HCT116 (cell line): ENCODE measurements at regions not wholly inside any gene's neighbourhood (a gene's known extent, or its start where the extent isn't known, plus 50 kb on each side); places are given as distances from the start of the nearest gene placed in this dataset.

ENCODE experiments used
- ATAC-seq: fragments of 200-7000 bp; cut with Tn5 transposase; 2 replicates; pipeline ENCODE4 v1.9.1; 2020; ENCODE audit warnings: mild to moderate bottlenecking, moderate library complexity
- BruUV-seq: library from RNA; stranded (reverse); fragments of 400-500 nt; replicated peaks from 2 replicates; lab custom pipeline; 2021; lab: Mats Ljungman, UMichigan
- CTCF ChIA-PET: fragments of 300-600 bp; sonication (Branson Sonifier 250); formaldehyde crosslinking; loops from one replicate; lab custom pipeline; 2021; ENCODE audit warnings: antibody characterized with exemption; lab: Charles Lee
- POLR2A ChIA-PET: fragments of 300-600, 350-600 bp; sonication (Branson Sonifier 250); formaldehyde crosslinking; loops from one replicate; lab custom pipeline; 2021; ENCODE audit warnings: antibody characterized with exemption; lab: Charles Lee
- RAD21 ChIA-PET, 2 experiments: fragments of 300-600 bp; sonication (Branson Sonifier 250); formaldehyde crosslinking; loops; one replicate each; lab custom pipeline; 2023; ENCODE audit warnings: low total read pairs in 2 of 2; ENCODE audit not compliant: uncharacterized antibody in 2 of 2, unreplicated experiment in 2 of 2, low non-redundant PET in 1 of 2; lab: Charles Lee
- DNase-seq: peaks from one replicate; pipeline ENCODE4 v3.0.0-alpha.2; 2010; ENCODE audit warnings: low read depth, low spot score
- H2AFZ ChIP-seq: fragments of 200-600 bp; shearing (Covaris generic), sonication (generic); 2 replicates; pipeline ENCODE4 v1.6.1; 2017; ENCODE audit warnings: low read depth, mixed run types, mixed read lengths, antibody characterized with exemption, low read length; ENCODE audit not compliant: poor library complexity, severe bottlenecking
- H3K27ac ChIP-seq: 2 replicates; pipeline ENCODE4 v1.5.1; 2012; ENCODE audit warnings: low read depth, low read length
- H3K27me3 ChIP-seq: fragments of 200-600 bp; sonication (generic); 2 replicates; pipeline ENCODE4 v1.6.1; 2016; ENCODE audit warnings: mixed run types, low read length, mixed read lengths; ENCODE audit not compliant: insufficient read depth
- H3K36me3 ChIP-seq, 2 experiments: fragments of 200-500 bp in 1 of 2; fragments of 200-600 bp in 1 of 2; sonication (Bioruptor generic) in 1 of 2; sonication (generic) in 1 of 2; 2 replicates each; pipeline versions ENCODE4 v1.5.1 to v1.6.1; 2014 to 2016; ENCODE audit warnings: low read length in 2 of 2, inconsistent platforms in 1 of 2, mixed read lengths in 1 of 2, mixed run types in 1 of 2; ENCODE audit not compliant: insufficient read depth in 2 of 2, control insufficient read depth in 1 of 2
- H3K4me1 ChIP-seq, 2 experiments: fragments of 200-600 bp in 1 of 2; sonication (generic) in 1 of 2; 2 replicates each; pipeline versions ENCODE4 v1.5.1 to v1.6.1; 2012 to 2017; ENCODE audit warnings: low read length in 2 of 2, inconsistent platforms in 1 of 2, mild to moderate bottlenecking in 1 of 2, mixed read lengths in 1 of 2, mixed run types in 1 of 2, moderate library complexity in 1 of 2; ENCODE audit not compliant: insufficient read depth in 2 of 2, control insufficient read depth in 1 of 2
- H3K4me2 ChIP-seq: fragments of 200-600 bp; sonication (generic); 2 replicates; pipeline ENCODE4 v1.6.1; 2017; ENCODE audit warnings: mixed run types, low read length, mixed read lengths
- H3K4me3 ChIP-seq, 2 experiments: fragments of 200-600 bp in 1 of 2; sonication (generic) in 1 of 2; replicated peaks in 1 of 2; 2 replicates each; pipeline ENCODE4 v1.5.1; 2011 to 2016; ENCODE audit warnings: low read length in 2 of 2, control low read depth in 1 of 2, low read depth in 1 of 2, mild to moderate bottlenecking in 1 of 2, mixed read lengths in 1 of 2, mixed run types in 1 of 2
- H3K79me2 ChIP-seq: fragments of 200-600 bp; sonication (generic); 2 replicates; pipeline ENCODE4 v1.6.1; 2017; ENCODE audit warnings: mild to moderate bottlenecking, mixed run types, low read length, moderate library complexity, mixed read lengths; ENCODE audit not compliant: insufficient read depth
- H3K9ac ChIP-seq: fragments of 200-600 bp; sonication (generic); 2 replicates; pipeline ENCODE4 v1.6.1; 2016; ENCODE audit warnings: low read length, mixed read lengths
- H3K9me2 ChIP-seq: fragments of 200-600 bp; sonication (generic), shearing (Covaris generic); 2 replicates; pipeline ENCODE4 v1.6.1; 2017; ENCODE audit warnings: mixed run types, mild to moderate bottlenecking, moderate library complexity; ENCODE audit not compliant: insufficient read depth
- H3K9me3 ChIP-seq, 2 experiments: fragments of 200-500 bp in 1 of 2; fragments of 200-600 bp in 1 of 2; sonication (Bioruptor generic) in 1 of 2; sonication (generic) in 1 of 2; 2 replicates each; pipeline ENCODE4 v1.6.1; 2014 to 2017; ENCODE audit warnings: low read length in 2 of 2, mixed read lengths in 2 of 2, inconsistent platforms in 1 of 2, low read depth in 1 of 2, mild to moderate bottlenecking in 1 of 2, mixed run types in 1 of 2, moderate library complexity in 1 of 2; ENCODE audit not compliant: control insufficient read depth in 1 of 2, insufficient read depth in 1 of 2
- H4K20me1 ChIP-seq: fragments of 200-600 bp; sonication (generic), shearing (Covaris generic); 2 replicates; pipeline ENCODE4 v1.6.1; 2017; ENCODE audit warnings: mixed run types, mild to moderate bottlenecking, moderate library complexity; ENCODE audit not compliant: insufficient read depth
- CBX3 ChIP-seq: IDR thresholded peaks from 2 replicates; pipeline ENCODE4 v1.6.1; 2012; ENCODE audit warnings: low read depth
- EGR1 ChIP-seq: IDR thresholded peaks from 2 replicates; pipeline ENCODE4 v1.6.1; 2012; ENCODE audit warnings: low read depth
- ELF1 ChIP-seq: IDR thresholded peaks from 2 replicates; pipeline ENCODE4 v1.6.1; 2012; ENCODE audit warnings: low read depth, borderline replicate concordance
- EZH2phosphoT487 ChIP-seq: fragments of 200-600 bp; IDR thresholded peaks from 2 replicates; pipeline ENCODE4 v1.6.1; 2018; ENCODE audit warnings: antibody characterized with exemption, borderline replicate concordance
- FOSL1 ChIP-seq: IDR thresholded peaks from 2 replicates; pipeline ENCODE4 v1.6.1; 2012; ENCODE audit warnings: low read depth
- JUND ChIP-seq: IDR thresholded peaks from 2 replicates; pipeline ENCODE4 v1.6.1; 2012
- POLR2A ChIP-seq: IDR thresholded peaks from 2 replicates; pipeline ENCODE4 v1.7.0; 2011; ENCODE audit warnings: borderline replicate concordance; ENCODE audit not compliant: insufficient read depth, insufficient read length; ENCODE audit errors: extremely low read depth
- POLR2AphosphoS5 ChIP-seq: IDR thresholded peaks from 2 replicates; pipeline ENCODE4 v1.6.1; 2011; ENCODE audit warnings: mild to moderate bottlenecking, low read depth, low read length, moderate library complexity
- RAD21 ChIP-seq: IDR thresholded peaks from 2 replicates; pipeline ENCODE4 v1.6.1; 2012; ENCODE audit warnings: low read depth, mild to moderate bottlenecking
- SIN3A ChIP-seq: IDR thresholded peaks from 2 replicates; pipeline ENCODE4 v1.6.1; 2012; ENCODE audit warnings: low read depth
- YY1 ChIP-seq: IDR thresholded peaks from 2 replicates; pipeline ENCODE4 v1.6.1; 2011; ENCODE audit warnings: low read length, low read depth, moderate library complexity, mild to moderate bottlenecking; ENCODE audit not compliant: insufficient replicate concordance; ENCODE audit errors: extremely low read depth
- intact Hi-C: fragments of 100-400 bp; cut with micrococcal nuclease; formaldehyde crosslinking; loops from 2 replicates; pipeline ENCODE4 v1.10.0; 2022
- TF ChIP-seq, protein P1 (sequence below): IDR thresholded peaks from 2 replicates; pipeline ENCODE4 v1.6.1; 2012; ENCODE audit warnings: low read depth
- TF ChIP-seq, protein P2 (sequence below), 3 experiments: fragments of 200-600 bp in 1 of 3; sonication (generic) in 1 of 3; IDR thresholded peaks in 2 of 3; conservative IDR thresholded peaks in 1 of 3; 2 replicates each; pipeline ENCODE4 v1.5.1; 2012 to 2017; ENCODE audit warnings: low read depth in 2 of 3, low read length in 2 of 3, antibody characterized with exemption in 1 of 3, borderline replicate concordance in 1 of 3, control low read depth in 1 of 3, mild to moderate bottlenecking in 1 of 3, mixed read lengths in 1 of 3, mixed run types in 1 of 3, moderate library complexity in 1 of 3; ENCODE audit not compliant: insufficient read depth in 1 of 3
- TF ChIP-seq, protein P3 (sequence below): IDR thresholded peaks from 2 replicates; pipeline ENCODE4 v1.6.1; 2012

DNA sequence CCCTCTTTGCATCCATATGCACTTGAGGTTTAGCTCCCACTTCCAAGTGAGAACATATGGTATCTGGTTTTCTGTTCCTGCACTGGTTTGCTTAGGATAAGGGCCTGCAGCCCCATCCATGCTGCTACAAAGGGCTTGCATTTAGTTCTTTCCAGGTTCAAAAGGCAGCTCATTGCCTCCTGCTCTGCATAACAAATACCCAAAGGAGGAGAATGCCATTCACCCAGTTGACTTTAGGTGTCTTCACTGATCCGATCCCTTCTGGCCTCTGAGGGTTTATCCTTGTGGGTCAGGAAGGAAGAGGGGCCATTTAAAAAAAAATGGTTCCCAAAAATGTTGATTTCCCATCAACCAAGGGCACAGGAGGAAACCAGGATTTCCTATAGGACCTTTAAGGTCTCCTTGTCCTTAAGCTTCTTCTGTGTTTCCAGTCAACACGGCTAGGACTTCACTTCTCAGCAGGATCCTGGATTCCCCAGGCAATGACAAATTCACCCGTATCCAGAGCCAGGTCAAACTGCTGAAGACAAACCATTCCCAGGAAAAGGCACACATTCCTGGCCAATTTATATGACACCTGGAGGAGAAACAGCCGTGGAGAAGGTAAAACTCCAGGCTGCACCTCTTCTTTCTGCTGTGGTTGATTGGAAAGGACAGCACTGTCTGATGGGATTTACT lies 447.7 kb upstream of the CDH4 start:
- no peak overlapping the region for H3K4me3 ChIP-seq
- H3K9me2 ChIP-seq: no peaks in the 10 kb centered on the region
- H4K20me1 ChIP-seq: no peaks in the 10 kb centered on the region
- RAD21 ChIA-PET: no interaction called here
- POLR2A ChIA-PET: no interaction called here
- DNase-seq: no peak
- no peak overlapping the region for H3K27ac ChIP-seq
- H3K79me2 ChIP-seq: no peaks in the 10 kb centered on the region
- H3K27me3 ChIP-seq: no peaks in the 10 kb centered on the region
- CTCF ChIA-PET: no interaction called here
- TF ChIP-seq POLR2A: no peak
- no peak for TF ChIP-seq CBX3
- no peak overlapping the region for H3K9ac ChIP-seq
- no peak overlapping the region for H2AFZ ChIP-seq
- intact Hi-C loops: no loop called here
- ATAC-seq: no peak
- H3K36me3 ChIP-seq: no peaks in the 10 kb centered on the region
- peaks cover 0 to 39% of the 10 kb centered on the region in 2 experiments; a peak in 2 of 4 replicates for H3K9me3 ChIP-seq
- H3K4me1 ChIP-seq: no peaks in the 10 kb centered on the region
- H3K4me2 ChIP-seq: no peak overlapping the region
- no TSS peak for BruUV-seq

DNA sequence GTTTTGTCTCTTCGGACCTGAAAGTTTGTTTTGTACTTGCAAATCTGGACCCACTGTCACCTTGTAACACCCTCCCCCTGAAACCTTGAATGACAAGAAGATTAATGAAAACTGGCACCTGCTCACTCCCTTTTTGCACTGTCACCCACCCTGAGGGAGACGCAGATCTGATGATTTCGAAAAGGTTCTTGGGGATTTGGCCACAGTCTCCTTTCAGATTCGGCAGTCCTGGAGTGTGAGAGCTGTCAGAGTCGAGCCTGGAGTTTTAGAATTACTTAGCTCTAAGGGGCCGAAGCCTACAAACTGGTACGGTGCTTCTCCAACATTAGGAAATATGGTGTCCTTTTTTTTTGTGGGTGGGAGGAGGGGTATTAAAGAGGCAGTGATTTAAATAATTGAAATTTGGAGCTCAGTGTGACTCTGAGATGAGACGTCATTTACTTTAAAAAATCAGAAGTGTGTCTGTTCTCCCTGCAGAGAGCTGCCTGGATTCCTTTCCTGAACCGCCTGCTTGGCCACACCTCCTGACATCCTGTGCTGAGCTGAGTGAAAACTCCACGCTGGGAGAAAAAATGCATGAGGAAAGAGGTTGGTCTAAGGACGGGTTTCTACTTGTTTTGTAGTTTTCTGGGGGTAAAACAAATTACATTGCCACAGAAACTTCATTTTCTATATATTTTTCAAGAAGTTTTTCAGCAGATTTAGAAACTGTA lies 447.0 kb upstream of the CDH4 start:
- no peak for DNase-seq
- intact Hi-C loops: no loop called here
- Histone ChIP-seq H2AFZ (no peak overlapping the region), H3K9me2 (no peaks in the 10 kb centered on the region), H3K27ac (no peak overlapping the region), H3K9me3 (peaks cover 0 to 36% of the 10 kb centered on the region in 2 experiments; a peak in 2 of 4 replicates), H3K4me2 (no peak overlapping the region), H4K20me1 (no peaks in the 10 kb centered on the region), H3K27me3 (no peaks in the 10 kb centered on the region), H3K79me2 (no peaks in the 10 kb centered on the region), H3K4me1 (no peaks in the 10 kb centered on the region), H3K4me3 (no peak overlapping the region), H3K36me3 (no peaks in the 10 kb centered on the region), H3K9ac (no peak overlapping the region)
- ATAC-seq: no peak
- no TSS peak for BruUV-seq
- RAD21 ChIA-PET: no interaction called here
- CTCF ChIA-PET: no interaction called here
- POLR2A ChIA-PET: no interaction called here
- no peak for TF ChIP-seq FOSL1
- TF ChIP-seq, protein P1, sequence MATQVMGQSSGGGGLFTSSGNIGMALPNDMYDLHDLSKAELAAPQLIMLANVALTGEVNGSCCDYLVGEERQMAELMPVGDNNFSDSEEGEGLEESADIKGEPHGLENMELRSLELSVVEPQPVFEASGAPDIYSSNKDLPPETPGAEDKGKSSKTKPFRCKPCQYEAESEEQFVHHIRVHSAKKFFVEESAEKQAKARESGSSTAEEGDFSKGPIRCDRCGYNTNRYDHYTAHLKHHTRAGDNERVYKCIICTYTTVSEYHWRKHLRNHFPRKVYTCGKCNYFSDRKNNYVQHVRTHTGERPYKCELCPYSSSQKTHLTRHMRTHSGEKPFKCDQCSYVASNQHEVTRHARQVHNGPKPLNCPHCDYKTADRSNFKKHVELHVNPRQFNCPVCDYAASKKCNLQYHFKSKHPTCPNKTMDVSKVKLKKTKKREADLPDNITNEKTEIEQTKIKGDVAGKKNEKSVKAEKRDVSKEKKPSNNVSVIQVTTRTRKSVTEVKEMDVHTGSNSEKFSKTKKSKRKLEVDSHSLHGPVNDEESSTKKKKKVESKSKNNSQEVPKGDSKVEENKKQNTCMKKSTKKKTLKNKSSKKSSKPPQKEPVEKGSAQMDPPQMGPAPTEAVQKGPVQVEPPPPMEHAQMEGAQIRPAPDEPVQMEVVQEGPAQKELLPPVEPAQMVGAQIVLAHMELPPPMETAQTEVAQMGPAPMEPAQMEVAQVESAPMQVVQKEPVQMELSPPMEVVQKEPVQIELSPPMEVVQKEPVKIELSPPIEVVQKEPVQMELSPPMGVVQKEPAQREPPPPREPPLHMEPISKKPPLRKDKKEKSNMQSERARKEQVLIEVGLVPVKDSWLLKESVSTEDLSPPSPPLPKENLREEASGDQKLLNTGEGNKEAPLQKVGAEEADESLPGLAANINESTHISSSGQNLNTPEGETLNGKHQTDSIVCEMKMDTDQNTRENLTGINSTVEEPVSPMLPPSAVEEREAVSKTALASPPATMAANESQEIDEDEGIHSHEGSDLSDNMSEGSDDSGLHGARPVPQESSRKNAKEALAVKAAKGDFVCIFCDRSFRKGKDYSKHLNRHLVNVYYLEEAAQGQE: no peak
- TF ChIP-seq, protein P2, sequence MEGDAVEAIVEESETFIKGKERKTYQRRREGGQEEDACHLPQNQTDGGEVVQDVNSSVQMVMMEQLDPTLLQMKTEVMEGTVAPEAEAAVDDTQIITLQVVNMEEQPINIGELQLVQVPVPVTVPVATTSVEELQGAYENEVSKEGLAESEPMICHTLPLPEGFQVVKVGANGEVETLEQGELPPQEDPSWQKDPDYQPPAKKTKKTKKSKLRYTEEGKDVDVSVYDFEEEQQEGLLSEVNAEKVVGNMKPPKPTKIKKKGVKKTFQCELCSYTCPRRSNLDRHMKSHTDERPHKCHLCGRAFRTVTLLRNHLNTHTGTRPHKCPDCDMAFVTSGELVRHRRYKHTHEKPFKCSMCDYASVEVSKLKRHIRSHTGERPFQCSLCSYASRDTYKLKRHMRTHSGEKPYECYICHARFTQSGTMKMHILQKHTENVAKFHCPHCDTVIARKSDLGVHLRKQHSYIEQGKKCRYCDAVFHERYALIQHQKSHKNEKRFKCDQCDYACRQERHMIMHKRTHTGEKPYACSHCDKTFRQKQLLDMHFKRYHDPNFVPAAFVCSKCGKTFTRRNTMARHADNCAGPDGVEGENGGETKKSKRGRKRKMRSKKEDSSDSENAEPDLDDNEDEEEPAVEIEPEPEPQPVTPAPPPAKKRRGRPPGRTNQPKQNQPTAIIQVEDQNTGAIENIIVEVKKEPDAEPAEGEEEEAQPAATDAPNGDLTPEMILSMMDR (IDR thresholded peaks at IDR 0.05 in 2 of 3, conservative IDR thresholded peaks at IDR 0.05 in 1 of 3; ENCODE audit: borderline replicate concordance in 1 of 3, insufficient read depth in 1 of 3, low read depth in 2 of 3, low read length in 2 of 3): no peak
- no peak for TF ChIP-seq POLR2AphosphoS5
- no peak for TF ChIP-seq POLR2A
- no peak for TF ChIP-seq CBX3
- TF ChIP-seq EZH2phosphoT487: no peak
- TF ChIP-seq, protein P3, sequence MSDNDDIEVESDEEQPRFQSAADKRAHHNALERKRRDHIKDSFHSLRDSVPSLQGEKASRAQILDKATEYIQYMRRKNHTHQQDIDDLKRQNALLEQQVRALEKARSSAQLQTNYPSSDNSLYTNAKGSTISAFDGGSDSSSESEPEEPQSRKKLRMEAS: no peak
- no peak for TF ChIP-seq EGR1
- TF ChIP-seq JUND: no peak
- no peak for TF ChIP-seq ELF1
- no peak for TF ChIP-seq YY1
- no peak for TF ChIP-seq RAD21
- TF ChIP-seq SIN3A: no peak
